ENCODE measurements at regions not wholly inside any gene's neighbourhood (a gene's known extent, or its start where the extent isn't known, plus 50 kb on each side); places are given as distances from the start of the nearest gene placed in this dataset.

GRCh38 chr11:95566211-95566610 lies 223.4 kb downstream of the FAM76B start:
- DNase-seq (ENCODE audit: low read depth), result no peak
- in situ Hi-C loops (cut with HindIII; ENCODE audit: low pct_unique_long_range_greater_than_20kb, low sequenced_read_pairs), result no loop called here

- in situ Hi-C loops (cut with HindIII; ENCODE audit: low pct_unique_long_range_greater_than_20kb, low sequenced_read_pairs), result no loop called here
- no peak for DNase-seq (ENCODE audit: low read depth)
Measured at GRCh38 chr11:95565724-95566141, 223.8 kb downstream of the FAM76B start.

GRCh38 chr11:95563859-95564258 lies 225.7 kb downstream of the FAM76B start:
- in situ Hi-C loops (cut with HindIII; ENCODE audit: low pct_unique_long_range_greater_than_20kb, low sequenced_read_pairs), result no loop called here
- no peak for DNase-seq (ENCODE audit: low read depth)

DNA sequence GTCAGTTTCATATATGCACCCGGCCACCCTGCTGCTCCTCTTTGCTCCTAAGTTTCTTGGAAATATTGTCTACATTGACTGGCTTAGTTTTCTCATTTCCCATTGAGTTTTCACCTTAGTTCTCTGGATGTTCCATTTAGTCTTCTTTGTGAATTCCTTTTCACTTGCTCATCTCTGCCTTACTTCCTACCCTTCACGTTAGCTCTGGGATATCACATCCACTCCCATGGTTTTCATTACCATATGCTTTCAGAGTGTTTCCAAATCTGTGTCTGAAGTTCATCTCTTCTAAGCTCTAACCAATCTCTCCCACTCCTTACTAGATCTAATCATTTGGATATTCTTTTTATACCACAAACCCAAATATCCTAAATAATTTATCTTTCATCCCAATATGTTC lies 226.4 kb downstream of the FAM76B start:
- no peak for DNase-seq (ENCODE audit: low read depth)
- in situ Hi-C loops (cut with HindIII; ENCODE audit: low pct_unique_long_range_greater_than_20kb, low sequenced_read_pairs), result no loop called here

DNA sequence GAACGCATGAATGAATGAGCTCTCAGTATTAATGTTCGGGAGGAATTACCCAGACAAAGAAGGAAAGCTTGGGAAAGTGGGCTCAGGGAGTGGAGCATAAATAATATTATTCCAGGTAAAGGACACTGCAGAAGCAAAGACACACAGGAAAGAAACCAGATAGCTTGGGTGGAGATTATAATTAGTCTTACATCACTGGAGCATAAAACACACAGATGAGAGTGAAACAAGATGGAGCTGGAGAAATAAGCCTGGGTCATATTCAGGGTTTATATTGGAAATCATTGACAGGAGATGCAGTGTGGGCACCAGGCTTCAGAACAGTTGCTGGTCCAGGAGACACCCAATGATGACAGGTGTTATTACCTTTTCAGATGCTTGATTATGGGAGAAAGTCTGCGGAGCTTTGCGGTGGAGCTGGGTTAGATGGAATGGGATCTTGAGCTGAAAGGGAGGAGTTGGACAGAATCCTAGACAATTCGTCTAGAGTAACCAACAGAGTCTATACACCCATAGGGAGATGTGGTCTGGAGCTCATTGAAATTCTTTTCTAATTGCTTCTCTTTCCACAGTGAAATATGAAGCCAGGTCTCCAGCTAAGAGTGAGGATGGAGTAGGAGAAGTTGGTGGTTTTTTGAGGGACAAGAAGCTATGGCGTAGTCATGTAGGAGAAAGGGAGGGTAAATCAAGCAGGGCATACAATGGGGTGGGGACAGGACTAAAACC lies 227.2 kb downstream of the FAM76B start:
- in situ Hi-C loops (cut with HindIII; ENCODE audit: low pct_unique_long_range_greater_than_20kb, low sequenced_read_pairs), result no loop called here
- DNase-seq (ENCODE audit: low read depth), result no peak

GRCh38 chr11:95559899-95560298 lies 229.7 kb downstream of the FAM76B start:
- in situ Hi-C loops (cut with HindIII; ENCODE audit: low pct_unique_long_range_greater_than_20kb, low sequenced_read_pairs), result no loop called here
- no peak for DNase-seq (ENCODE audit: low read depth)

DNA sequence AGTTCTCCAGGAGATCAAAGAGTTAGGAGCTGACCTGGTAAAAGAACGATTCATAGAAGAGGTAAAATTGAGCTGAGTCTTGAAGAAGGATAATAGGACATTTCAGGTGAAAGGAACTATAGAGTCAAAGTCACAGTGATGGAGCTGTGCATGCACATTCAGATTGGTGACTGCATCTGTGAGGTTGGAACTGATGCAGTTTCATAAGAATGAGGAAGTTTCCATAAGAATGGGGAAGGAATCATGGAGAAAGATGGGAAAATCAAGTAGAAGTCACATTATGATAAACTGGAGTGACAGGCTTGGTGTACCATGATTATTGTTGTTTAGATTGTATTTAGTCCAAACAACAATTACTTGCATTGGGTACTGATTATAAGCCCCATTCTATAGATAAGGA lies 232.2 kb downstream of the FAM76B start:
- in situ Hi-C loops (cut with HindIII; ENCODE audit: low pct_unique_long_range_greater_than_20kb, low sequenced_read_pairs), result no loop called here
- no peak for DNase-seq (ENCODE audit: low read depth)

DNA sequence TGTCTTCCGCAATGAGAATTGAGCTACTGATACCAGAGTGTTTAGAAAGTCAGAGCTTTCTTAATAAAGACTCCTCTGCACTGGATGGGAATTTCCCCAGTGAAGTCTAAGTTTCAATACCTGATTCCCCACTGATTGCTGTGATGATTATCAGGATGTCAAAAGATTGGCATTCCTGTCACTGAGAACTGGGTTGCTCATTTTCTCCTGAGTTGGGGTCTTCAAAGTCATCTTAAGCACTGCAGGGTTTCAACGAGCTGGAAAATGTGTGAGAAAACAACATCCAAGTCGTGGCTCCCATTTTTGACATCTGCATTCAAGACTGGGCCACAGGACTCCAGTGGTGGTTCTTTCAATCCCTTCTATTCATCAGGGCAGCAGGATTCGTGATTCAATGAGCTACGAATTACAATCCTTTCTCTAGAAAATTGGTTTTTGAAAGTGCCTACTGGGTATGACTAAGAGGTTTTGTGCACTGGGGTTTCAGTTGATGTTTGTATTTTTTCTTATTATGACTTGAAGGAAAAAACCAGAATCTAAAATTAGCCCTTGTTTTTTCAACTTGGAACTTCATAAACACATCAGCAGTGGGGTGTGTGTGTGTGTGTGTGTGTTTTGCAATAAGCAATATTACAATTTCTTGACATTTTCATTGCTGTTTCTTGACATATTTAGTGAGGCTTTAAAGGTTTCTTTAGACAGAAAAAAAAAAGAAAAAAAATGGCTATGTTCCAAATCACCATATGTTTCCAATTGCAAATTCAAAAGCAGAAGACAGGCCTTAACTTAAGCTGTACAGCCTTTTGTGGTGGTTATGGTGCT lies 233.0 kb downstream of the FAM76B start:
- no peak for DNase-seq (ENCODE audit: low read depth)
- in situ Hi-C loops (cut with HindIII; ENCODE audit: low pct_unique_long_range_greater_than_20kb, low sequenced_read_pairs), result no loop called here

DNA sequence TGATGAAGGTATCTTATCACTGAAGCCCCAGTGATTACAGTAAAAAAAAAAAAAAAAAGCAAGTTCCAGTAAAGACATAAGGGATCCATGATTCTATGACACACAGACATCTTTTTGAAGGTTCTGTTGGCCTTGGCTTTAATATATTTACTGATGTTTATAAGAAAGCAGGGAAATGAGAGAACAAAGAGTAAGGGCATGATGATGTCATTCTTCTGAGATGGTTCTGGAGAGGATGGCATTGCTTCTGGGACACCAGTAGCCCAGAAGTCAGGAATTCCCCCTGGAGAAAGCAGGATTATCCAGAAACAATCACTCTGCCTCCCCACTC lies 233.6 kb downstream of the FAM76B start:
- no peak for DNase-seq (ENCODE audit: low read depth)
- in situ Hi-C loops (cut with HindIII; ENCODE audit: low pct_unique_long_range_greater_than_20kb, low sequenced_read_pairs), result no loop called here

DNA sequence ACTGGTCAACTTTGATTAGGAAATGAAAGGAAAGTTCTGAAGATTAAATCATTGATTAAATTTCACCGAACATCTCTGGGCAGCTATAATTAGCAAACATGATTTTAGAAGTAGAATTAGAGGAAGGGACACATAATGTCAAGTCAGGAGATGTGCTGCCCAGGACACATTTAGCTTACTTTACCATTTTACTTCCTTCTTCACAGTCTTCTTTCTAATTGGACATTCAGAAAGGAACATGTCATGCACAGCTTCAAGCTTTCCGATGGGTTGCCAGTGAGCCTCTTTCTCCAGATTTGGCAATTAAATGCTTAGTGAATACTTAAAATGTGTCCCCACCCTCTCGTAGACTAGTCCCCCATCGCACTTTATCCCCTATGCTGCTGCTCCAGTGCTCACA lies 234.7 kb downstream of the FAM76B start:
- DNase-seq (ENCODE audit: low read depth), result no peak
- in situ Hi-C loops (cut with HindIII; ENCODE audit: low pct_unique_long_range_greater_than_20kb, low sequenced_read_pairs), result no loop called here

DNA sequence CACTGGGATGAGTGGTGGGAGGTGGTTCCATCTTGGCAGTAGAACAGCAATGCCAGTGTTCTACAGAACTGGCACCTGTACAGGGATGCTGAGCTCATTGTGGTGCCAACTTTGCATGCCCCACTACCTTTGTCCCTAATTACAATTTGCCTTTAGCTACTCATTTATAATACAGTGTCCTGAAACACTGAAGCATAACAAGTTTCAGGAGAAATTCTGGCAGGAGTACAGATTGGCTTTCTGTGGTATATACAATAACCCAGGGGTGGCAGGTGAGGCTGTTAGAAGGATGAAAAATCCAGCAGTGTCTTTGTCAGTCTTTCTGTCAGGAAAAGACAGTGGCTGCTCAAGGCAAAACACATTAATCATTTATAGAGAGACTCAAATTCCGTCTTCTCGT lies 240.3 kb downstream of the FAM76B start:
- in situ Hi-C loops (cut with HindIII; ENCODE audit: low pct_unique_long_range_greater_than_20kb, low sequenced_read_pairs), result no loop called here
- no peak for DNase-seq (ENCODE audit: low read depth)

- in situ Hi-C loops (cut with HindIII; ENCODE audit: low pct_unique_long_range_greater_than_20kb, low sequenced_read_pairs), result no loop called here
- DNase-seq (ENCODE audit: low read depth), result no peak
Measured at GRCh38 chr11:95548416-95548815, 241.2 kb downstream of the FAM76B start.

- in situ Hi-C loops (cut with HindIII; ENCODE audit: low pct_unique_long_range_greater_than_20kb, low sequenced_read_pairs), result no loop called here
- DNase-seq (ENCODE audit: low read depth), result no peak
Measured at GRCh38 chr11:95547976-95548375, 241.6 kb downstream of the FAM76B start.

GRCh38 chr11:95547186-95547585 lies 242.4 kb downstream of the FAM76B start:
- in situ Hi-C loops (cut with HindIII; ENCODE audit: low pct_unique_long_range_greater_than_20kb, low sequenced_read_pairs), result no loop called here
- DNase-seq (ENCODE audit: low read depth), result no peak

GRCh38 chr11:95545116-95545875 lies 244.3 kb downstream of the FAM76B start:
- in situ Hi-C loops (cut with HindIII; ENCODE audit: low pct_unique_long_range_greater_than_20kb, low sequenced_read_pairs), result no loop called here
- no peak for DNase-seq (ENCODE audit: low read depth)

DNA sequence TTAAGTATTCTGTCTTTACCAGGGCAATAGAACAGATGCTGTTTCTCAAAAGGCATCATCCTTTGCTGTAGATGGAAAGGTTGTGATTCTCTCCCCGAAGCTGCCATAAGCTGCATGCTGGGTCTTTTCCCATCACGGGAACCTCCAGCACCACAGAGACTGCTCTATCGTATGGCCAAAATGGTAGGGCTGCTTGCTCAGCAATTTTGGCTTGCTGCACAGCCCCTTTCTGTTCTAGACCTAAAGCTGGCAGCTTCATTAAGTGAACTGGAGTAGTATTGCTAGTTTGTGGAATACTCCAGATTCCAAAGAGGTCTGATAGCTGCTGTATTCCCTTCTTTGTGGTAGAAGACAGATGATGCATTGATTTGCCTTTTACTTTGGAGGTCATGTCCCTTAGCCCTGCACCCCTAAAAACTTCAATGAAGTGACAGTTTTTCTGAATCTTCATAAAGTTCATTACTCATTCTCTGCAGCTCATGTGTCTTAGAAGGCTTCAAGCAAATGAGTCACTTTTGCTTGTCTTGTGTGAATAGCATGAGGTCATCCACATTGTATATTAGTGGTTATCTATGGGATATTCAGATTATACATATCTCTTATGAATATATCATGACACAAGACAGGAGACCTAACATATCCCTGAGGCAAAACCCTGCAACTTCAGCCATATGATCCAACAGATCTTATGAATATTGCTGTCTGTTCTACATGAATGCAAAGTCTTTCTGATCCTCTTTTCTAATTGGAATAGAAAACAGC lies 245.3 kb downstream of the FAM76B start:
- no peak for DNase-seq (ENCODE audit: low read depth)
- in situ Hi-C loops (cut with HindIII; ENCODE audit: low pct_unique_long_range_greater_than_20kb, low sequenced_read_pairs), result no loop called here

- no peak for DNase-seq (ENCODE audit: low read depth)
- in situ Hi-C loops (cut with HindIII; ENCODE audit: low pct_unique_long_range_greater_than_20kb, low sequenced_read_pairs), result no loop called here
Measured at GRCh38 chr11:95542868-95543551, 246.6 kb downstream of the FAM76B start.

DNA sequence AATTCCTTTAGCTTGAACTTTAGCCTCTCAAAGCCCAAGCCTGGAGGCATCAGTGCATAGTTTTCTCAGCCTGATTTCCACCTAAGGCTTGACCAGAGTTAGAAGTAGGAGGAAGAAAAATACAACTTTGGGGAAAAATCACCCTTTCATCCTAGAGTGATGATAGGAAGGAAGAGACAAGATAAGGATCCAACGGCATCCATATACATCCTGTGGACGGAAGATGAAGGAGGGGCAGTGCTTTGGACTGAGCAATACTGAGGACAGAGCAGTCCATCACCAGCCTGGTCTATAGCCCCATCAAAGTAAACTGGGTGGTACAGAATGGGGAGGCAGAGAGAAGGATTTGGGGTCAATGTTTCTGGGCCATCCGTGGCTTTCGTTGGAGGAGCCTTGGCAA lies 247.9 kb downstream of the FAM76B start:
- in situ Hi-C loops (cut with HindIII; ENCODE audit: low pct_unique_long_range_greater_than_20kb, low sequenced_read_pairs), result no loop called here
- DNase-seq (ENCODE audit: low read depth), result no peak

All from Caki2 (cell line).